GM21526 (cell line): ENCODE measurements at regions not wholly inside any gene's neighbourhood (a gene's known extent, or its start where the extent isn't known, plus 50 kb on each side); places are given as distances from the start of the nearest gene placed in this dataset.

Experiments used
- ATAC-seq: cut with Tn5 transposase; IDR thresholded peaks from one replicate; pipeline ENCODE4 v1.9.1; 2021; ENCODE audit warnings: moderate library complexity; ENCODE audit not compliant: unreplicated experiment, low FRiP score

DNA sequence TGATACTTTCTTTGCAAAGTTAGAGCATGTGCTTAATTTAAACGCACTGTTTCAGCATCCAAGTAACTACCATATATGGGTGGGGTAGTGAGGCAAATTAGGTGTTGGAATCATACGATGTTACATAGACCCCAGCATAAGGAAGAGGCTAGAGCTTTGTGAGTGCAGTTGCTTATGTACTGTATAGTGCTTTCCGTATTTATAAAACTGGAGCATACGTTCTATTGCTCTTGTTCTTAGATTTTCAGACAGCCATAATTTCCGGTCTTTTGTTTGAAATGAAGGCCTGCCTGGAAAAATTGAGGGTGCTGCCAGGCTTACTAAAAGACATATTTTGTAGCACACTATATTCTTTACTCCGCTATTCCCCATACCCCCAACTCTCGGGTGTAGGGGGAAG, 335.7 kb downstream of the FOXG1 start:
- no peak for ATAC-seq

- ATAC-seq, result no peak
These were observed 336.4 kb downstream of the FOXG1 start for GRCh38 chr14:29102996-29103395.

- no peak for ATAC-seq
These were observed 342.3 kb downstream of the FOXG1 start for GRCh38 chr14:29108908-29109307.

- no peak for ATAC-seq
These were observed 343.0 kb downstream of the FOXG1 start for GRCh38 chr14:29109589-29109988.

GRCh38 chr14:29111554-29111953, 345.0 kb downstream of the FOXG1 start:
- no peak for ATAC-seq

DNA sequence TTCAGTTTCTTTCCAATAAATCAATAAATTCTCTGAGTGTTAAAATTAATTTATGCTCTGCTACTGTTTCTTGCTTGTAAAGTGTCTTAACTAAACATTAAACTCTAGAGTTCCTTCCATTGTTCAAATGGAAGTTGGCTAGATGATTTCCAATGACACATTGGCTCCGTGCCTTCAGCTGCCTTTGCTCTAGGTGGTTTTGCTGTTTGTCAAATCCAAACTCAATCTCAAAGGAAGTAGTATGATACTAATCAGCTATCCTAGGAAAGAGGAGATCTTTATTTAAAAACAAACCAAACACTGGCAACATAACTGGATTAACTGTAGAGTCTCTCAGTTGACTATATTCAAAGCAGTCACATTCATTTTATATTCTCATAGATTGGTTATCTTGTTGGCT, 356.4 kb downstream of the FOXG1 start:
- ATAC-seq, result no peak

- no peak for ATAC-seq
These were observed 359.8 kb downstream of the FOXG1 start for GRCh38 chr14:29126361-29126760.

DNA sequence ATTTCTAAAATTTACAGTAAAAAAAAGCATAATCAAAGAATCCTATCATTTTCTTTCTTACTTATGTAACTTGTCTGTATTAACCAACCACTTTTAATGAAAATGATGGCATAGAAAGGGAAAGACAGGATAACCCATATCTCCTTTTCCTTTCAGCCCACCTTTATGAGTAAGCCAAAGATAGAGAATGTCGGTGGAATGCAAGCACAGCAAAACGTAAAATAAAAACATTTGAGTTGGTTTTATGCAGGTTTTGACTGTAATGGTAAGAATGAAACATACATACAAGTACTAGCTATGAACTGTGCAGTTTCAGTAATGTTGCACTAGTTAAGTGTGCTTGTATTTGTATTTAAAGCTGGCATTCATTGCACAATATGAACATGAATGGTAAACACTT, 360.3 kb downstream of the FOXG1 start:
- ATAC-seq, result no peak

GRCh38 chr14:29140016-29140415, 373.4 kb downstream of the FOXG1 start:
- ATAC-seq, result no peak

- ATAC-seq, result no peak
These were observed 378.0 kb downstream of the FOXG1 start for GRCh38 chr14:29144621-29145020.

DNA sequence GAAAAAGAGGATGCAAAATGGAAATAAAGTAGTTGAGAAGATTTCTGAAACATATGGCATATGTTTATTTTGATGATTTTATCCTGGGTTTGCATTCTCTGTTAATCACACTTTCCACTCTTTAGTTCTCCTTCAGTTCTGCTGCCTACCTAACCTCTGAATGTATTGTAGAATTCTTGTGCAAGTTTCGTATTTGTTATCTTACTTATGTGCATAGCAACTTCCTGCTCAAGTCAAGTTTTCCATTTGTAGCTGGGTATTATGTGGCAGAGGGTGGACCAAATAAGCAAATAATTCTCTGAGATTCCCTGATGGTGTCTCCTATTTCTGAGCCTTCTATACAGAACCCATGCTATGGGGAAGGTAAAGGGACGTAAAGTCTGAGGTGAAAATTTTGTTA, 381.6 kb downstream of the FOXG1 start:
- no peak for ATAC-seq

DNA sequence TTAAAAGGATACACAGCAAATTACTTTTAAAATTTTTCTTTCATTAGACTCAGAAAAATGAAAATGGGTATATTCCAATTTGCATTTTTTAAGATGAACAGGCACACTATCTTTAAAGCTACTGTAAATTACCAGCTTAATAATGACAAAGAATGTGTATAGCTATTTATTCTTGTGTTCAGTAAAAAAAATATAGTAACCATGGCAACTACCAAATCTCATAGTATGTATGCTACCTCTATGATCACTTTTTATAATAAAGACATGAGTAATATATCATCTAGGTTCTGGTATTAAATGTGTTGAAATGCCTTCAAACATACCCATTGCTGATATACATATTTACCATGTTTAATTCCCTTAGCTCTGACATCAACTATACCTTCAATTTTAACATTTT, 383.2 kb downstream of the FOXG1 start:
- ATAC-seq, result no peak

- no peak for ATAC-seq
These were observed 384.1 kb downstream of the FOXG1 start for GRCh38 chr14:29150659-29151058.

DNA sequence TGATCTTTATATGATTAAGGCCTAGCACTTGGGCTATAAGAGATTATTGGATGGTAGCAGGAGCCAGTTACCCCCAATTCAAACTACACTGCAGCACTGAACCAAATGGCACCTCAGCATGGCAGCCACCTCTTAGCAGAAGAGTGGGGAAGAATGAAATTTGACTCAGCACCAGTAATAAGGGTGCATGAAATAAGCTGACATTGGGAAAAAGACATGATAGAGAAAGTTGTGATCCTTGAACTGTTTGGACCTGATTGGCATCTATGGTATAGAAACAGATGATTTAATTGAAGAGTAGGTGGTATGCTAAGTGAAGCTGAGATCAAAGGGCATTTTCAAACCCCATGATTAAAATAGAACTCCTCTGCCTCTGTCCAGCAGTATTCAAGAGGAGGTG, 389.5 kb downstream of the FOXG1 start:
- no peak for ATAC-seq

GRCh38 chr14:29161593-29161992, 395.0 kb downstream of the FOXG1 start:
- no peak for ATAC-seq

DNA sequence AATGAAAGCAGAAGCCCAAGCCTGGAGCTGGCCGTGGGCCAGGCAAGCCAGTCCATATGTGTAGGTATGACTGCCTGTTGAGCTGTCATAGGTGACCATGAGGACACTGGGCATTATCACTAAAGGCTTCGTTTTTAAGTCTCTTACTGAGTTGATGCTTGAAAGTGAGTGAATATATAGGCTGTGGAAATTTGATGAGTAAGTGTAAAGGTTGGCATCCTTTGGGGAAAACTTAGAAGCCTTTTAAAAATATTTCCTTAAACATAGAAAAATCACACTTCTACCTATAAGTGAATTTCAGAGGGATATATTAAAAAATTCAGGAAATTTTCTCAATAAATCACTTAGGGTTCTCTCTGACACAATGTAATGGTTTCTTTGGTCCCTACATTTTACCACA, 396.5 kb downstream of the FOXG1 start:
- ATAC-seq, result no peak

DNA sequence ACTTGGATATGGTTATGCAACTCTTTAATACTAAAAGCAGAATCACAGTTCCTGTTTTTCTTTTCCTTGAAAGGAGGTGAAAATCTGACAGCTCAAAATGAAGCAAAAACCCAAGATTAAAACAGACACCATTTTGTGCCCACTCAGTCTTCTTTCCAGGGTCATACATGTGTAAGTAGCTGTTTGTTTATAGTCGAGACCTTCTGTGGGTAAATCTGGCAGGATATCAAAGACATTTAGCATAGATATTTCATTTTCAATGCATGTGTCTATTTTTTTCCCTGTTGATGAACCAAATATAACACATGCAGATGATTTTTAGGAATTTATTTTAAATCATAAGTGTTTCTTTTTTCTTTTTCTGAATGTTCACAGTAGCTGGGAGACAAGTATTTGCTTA, 398.8 kb downstream of the FOXG1 start:
- no peak for ATAC-seq

DNA sequence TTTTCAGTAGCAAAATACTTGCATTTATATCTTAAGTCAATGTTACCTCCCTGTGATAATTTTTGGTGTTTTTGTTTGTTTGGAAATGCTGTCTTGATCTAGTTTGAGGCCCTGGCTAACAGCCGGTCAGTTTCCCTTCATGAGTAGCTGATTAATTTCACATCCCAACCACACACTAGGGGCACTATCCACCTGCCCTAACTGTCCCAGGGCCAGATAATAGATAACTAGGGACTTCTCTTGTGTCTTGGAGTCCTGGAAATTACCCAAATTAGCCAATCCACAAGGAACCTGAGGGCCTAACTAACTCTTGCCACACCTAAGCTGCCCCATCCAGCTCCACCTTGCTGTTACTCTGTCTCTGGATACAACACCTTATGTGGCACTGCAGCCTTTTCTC, 399.9 kb downstream of the FOXG1 start:
- no peak for ATAC-seq

DNA sequence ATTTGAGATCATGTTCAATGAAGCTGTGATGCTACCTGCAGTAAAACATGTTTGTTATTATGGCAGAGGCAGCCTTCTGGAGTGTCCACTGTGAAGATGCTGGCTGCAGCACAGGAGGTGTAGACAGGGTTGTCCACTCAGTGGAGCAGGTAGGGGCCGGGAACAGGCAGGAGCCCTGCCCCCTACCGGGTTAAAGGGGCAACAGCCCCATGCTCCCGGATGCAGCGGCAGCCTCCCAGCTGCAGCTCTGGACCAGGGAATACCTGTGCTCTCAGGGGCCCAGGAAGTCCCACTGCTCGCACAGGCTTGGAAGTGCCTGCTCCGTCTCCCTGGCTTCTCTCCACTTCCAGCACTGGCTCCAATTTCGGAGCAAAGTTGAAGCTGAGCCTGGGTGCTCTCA, 401.6 kb downstream of the FOXG1 start:
- ATAC-seq, result no peak

DNA sequence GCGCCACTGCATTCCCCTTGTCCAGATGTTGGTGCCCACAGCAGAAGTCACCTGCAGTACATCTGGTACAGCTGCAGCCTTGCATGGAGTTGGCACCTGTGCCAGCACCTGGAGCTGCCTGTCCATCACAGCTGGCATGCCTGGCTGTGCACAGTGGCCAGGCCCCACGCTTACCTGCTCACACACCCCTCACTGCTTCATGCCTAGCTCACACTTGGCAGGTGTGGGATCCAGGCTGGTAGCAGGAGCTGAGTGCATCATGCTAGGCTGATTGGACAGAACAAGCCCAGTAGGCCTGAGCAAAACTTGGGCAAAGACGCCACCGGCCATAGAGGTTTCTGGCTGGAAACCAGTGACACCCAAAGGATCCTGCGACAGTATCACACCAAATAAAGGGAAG, 402.8 kb downstream of the FOXG1 start:
- ATAC-seq, result no peak

GRCh38 chr14:29175706-29176105, 409.1 kb downstream of the FOXG1 start:
- ATAC-seq, result no peak

GRCh38 chr14:29176876-29177275, 410.3 kb downstream of the FOXG1 start:
- no peak for ATAC-seq

DNA sequence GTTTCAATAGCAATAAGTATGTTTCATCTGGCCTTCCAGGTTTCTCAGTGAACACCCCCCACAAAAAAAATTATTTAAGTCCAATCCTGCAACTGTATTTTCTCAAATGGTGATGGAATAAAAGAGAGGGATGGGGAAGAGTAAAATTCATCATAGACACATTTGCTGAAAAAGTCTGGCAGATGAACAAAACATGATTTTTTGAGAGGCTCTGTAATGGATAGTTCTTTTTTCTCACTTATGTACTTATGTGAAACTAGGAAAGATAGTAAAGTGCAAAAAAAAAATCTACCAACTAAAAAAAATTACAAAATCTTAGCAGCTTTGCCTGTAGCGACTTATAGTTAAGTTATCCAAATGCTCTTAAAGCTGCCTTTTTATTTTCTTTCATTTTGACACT, 412.4 kb downstream of the FOXG1 start:
- no peak for ATAC-seq

DNA sequence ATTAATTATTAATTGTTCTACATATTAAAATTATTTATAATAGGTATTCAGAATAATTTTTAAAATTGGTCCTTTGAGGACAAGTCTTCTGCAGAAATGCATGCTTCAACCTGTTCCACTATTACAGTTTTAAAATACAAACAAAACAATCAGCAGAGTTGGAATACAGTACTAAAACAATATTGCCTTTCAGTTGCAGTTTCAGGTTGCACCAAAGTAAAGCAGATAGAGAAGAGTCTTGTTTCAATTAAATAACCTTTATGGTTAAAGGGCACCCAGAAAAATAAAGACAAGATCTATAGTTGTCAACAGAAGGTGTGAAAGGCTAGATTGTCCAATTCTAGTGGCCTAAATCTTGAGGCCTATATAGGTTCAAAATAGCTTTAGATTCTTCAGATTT, 424.5 kb downstream of the FOXG1 start:
- ATAC-seq, result no peak
